Liver (tissue), 8 donors: ENCODE measurements at regions not wholly inside any gene's neighbourhood (a gene's known extent, or its start where the extent isn't known, plus 50 kb on each side); places are given as distances from the start of the nearest gene placed in this dataset.

Source experiments
- DNase-seq: peaks from one replicate; pipeline ENCODE4 v3.0.0-alpha.2; 2017; ENCODE audit warnings: low spot score
- H3K27ac ChIP-seq, 2 donors: one replicate each; pipeline ENCODE4 v1.7.0; 2013; ENCODE audit warnings: inconsistent platforms in 2 of 2, low read length in 2 of 2, control low read depth in 1 of 2, low read depth in 1 of 2, mild to moderate bottlenecking in 1 of 2
- H3K27me3 ChIP-seq, 4 donors: one replicate each; pipeline versions ENCODE4 v1.6.1 to v1.7.0; 2013; ENCODE audit warnings: low read length in 3 of 4, inconsistent platforms in 1 of 4, mild to moderate bottlenecking in 1 of 4, moderate library complexity in 1 of 4; ENCODE audit not compliant: control insufficient read depth in 4 of 4, insufficient read depth in 4 of 4
- H3K36me3 ChIP-seq, 4 donors: one replicate each; pipeline versions ENCODE4 v1.6.1 to v1.7.0; 2013; ENCODE audit warnings: low read length in 3 of 4, mild to moderate bottlenecking in 3 of 4, low read depth in 1 of 4, moderate library complexity in 1 of 4; ENCODE audit not compliant: control insufficient read depth in 4 of 4, insufficient read depth in 3 of 4
- H3K4me1 ChIP-seq, 4 donors: one replicate each; pipeline versions ENCODE4 v1.6.1 to v1.7.0; 2013; ENCODE audit warnings: low read length in 3 of 4, mild to moderate bottlenecking in 3 of 4, moderate library complexity in 1 of 4; ENCODE audit not compliant: control insufficient read depth in 4 of 4, insufficient read depth in 4 of 4
- H3K4me3 ChIP-seq, 3 donors: one replicate each; pipeline versions ENCODE4 v1.6.1 to v1.7.0; 2013; ENCODE audit warnings: low read length in 3 of 3, control low read depth in 1 of 3, low read depth in 1 of 3, mild to moderate bottlenecking in 1 of 3
- H3K9ac ChIP-seq, 2 donors: one replicate each; pipeline ENCODE4 v1.7.0; 2013; ENCODE audit warnings: low read length in 2 of 2, mild to moderate bottlenecking in 2 of 2, moderate library complexity in 2 of 2, control low read depth in 1 of 2, low read depth in 1 of 2
- H3K9me3 ChIP-seq, 4 donors: one replicate each; pipeline versions ENCODE4 v1.6.1 to v1.7.0; 2013; ENCODE audit warnings: low read length in 3 of 4; ENCODE audit not compliant: control insufficient read depth in 4 of 4
- CTCF ChIP-seq: fragments of 150-350 bp; IDR thresholded peaks from 2 replicates; pipeline ENCODE4 v1.5.1; 2017; ENCODE audit warnings: improper control_type of control experiment, low read depth, low read length; ENCODE audit not compliant: missing input control
- EGR1 ChIP-seq, 2 donors: IDR thresholded peaks; 2 replicates each; pipeline ENCODE4 v1.6.1; 2016 to 2018; ENCODE audit warnings: antibody characterized with exemption in 2 of 2, low read depth in 2 of 2
- FOXA1 ChIP-seq: IDR thresholded peaks from 2 replicates; pipeline ENCODE4 v1.6.1; 2016; ENCODE audit warnings: antibody characterized with exemption
- FOXA2 ChIP-seq: IDR thresholded peaks from 2 replicates; pipeline ENCODE4 v1.6.1; 2016; ENCODE audit warnings: antibody characterized with exemption
- GABPA ChIP-seq, 2 donors: IDR thresholded peaks in 1 of 2; conservative IDR thresholded peaks in 1 of 2; 2 replicates each; pipeline ENCODE4 v1.6.1; 2016; ENCODE audit warnings: antibody characterized with exemption in 2 of 2, mild to moderate bottlenecking in 1 of 2, moderate library complexity in 1 of 2
- HNF4A ChIP-seq, 2 donors: conservative IDR thresholded peaks; 2 replicates each; pipeline ENCODE4 v1.6.1; 2016; ENCODE audit warnings: antibody characterized with exemption in 2 of 2, mild to moderate bottlenecking in 2 of 2
- HNF4G ChIP-seq: IDR thresholded peaks from 2 replicates; pipeline ENCODE4 v1.6.1; 2016; ENCODE audit warnings: antibody characterized with exemption
- JUND ChIP-seq, 2 donors: IDR thresholded peaks; 2 replicates each; pipeline ENCODE4 v1.6.1; 2016; ENCODE audit warnings: antibody characterized with exemption in 2 of 2
- NR2F2 ChIP-seq: IDR thresholded peaks from 2 replicates; pipeline ENCODE4 v1.6.1; 2016; ENCODE audit warnings: antibody characterized with exemption
- RAD21 ChIP-seq, 2 donors: IDR thresholded peaks; 2 replicates each; pipeline ENCODE4 v1.6.1; 2016; ENCODE audit warnings: antibody characterized with exemption in 2 of 2, mild to moderate bottlenecking in 2 of 2
- REST ChIP-seq: IDR thresholded peaks from 2 replicates; pipeline ENCODE4 v1.6.1; 2016; ENCODE audit warnings: antibody characterized with exemption, mild to moderate bottlenecking
- RXRA ChIP-seq, 2 donors: IDR thresholded peaks; 2 replicates each; pipeline ENCODE4 v1.6.1; 2017 to 2018; ENCODE audit warnings: antibody characterized with exemption in 2 of 2, mild to moderate bottlenecking in 1 of 2
- SP1 ChIP-seq: IDR thresholded peaks from 2 replicates; pipeline ENCODE4 v1.6.1; 2018; ENCODE audit warnings: antibody characterized with exemption, mild to moderate bottlenecking
- TAF1 ChIP-seq: conservative IDR thresholded peaks from 2 replicates; pipeline ENCODE4 v1.6.1; 2016; ENCODE audit warnings: antibody characterized with exemption, mild to moderate bottlenecking
- YY1 ChIP-seq: IDR thresholded peaks from 2 replicates; pipeline ENCODE4 v1.6.1; 2016; ENCODE audit warnings: antibody characterized with exemption, mild to moderate bottlenecking
- WGBS: extraction: QIAGEN DNeasy Blood & Tissue Kit; methylation state at CpG from one replicate; pipeline ENCODE4 v1.1.7; 2013; 5-methylcytosine and 5-hydroxymethylcytosine counted together
- TF ChIP-seq, protein P1 (sequence below): IDR thresholded peaks from 2 replicates; pipeline ENCODE4 v1.6.1; 2016; ENCODE audit warnings: antibody characterized with exemption
- TF ChIP-seq, protein P2 (sequence below): IDR thresholded peaks from 2 replicates; pipeline ENCODE4 v1.6.1; 2016; ENCODE audit warnings: antibody characterized with exemption
- TF ChIP-seq, protein P3 (sequence below): IDR thresholded peaks from 2 replicates; pipeline ENCODE4 v1.6.1; 2016; ENCODE audit warnings: antibody characterized with exemption
- donor health status: healthy.
- donor health status: healthy.
- donor health status: healthy.
- donor health status: healthy.
- donor health status: healthy.

DNA sequence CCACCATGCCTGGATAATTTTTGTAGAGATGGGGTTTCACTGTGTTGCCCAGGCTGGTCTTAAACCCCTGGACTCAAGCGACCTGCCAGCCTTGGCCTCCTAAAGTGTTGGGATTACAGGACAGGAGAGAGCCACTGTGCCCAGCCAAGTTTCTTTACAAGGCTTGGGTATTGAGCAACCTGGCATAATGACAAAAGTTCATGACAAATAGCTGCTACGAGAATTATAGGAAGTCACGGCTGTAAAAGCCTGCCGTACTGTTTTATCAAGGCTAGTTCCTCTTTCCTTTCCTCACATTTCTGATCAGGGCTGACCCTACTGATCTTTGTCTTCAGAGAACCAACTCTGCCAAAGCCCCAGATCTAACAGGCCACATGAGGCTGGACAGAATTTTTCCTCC is 490.4 kb upstream of the SPRED2 start:
- H3K36me3 ChIP-seq = no peaks in the 10 kb centered on the region
- no peaks in the 10 kb centered on the region for H3K9me3 ChIP-seq
- TF ChIP-seq EGR1 (IDR thresholded peaks at IDR 0.05; ENCODE audit: low read depth in 2 of 2) = no peak
- TF ChIP-seq NR2F2 = peak; percentile 36
- TF ChIP-seq HNF4A (conservative IDR thresholded peaks at IDR 0.05) = peak; percentile 44 to 56
- TF ChIP-seq SP1 = peak; percentile 10
- TF ChIP-seq HNF4G = no peak
- TF ChIP-seq CTCF = no peak
- TF ChIP-seq YY1 = no peak
- peak; percentile 21 for TF ChIP-seq REST
- TF ChIP-seq TAF1 = no peak
- TF ChIP-seq FOXA1 = no peak
- peak in 1 of 2 donors; percentile 37 for TF ChIP-seq JUND (IDR thresholded peaks at IDR 0.05)
- peak; percentile 63 to 72 for TF ChIP-seq RXRA (IDR thresholded peaks at IDR 0.05)
- TF ChIP-seq, protein P1, sequence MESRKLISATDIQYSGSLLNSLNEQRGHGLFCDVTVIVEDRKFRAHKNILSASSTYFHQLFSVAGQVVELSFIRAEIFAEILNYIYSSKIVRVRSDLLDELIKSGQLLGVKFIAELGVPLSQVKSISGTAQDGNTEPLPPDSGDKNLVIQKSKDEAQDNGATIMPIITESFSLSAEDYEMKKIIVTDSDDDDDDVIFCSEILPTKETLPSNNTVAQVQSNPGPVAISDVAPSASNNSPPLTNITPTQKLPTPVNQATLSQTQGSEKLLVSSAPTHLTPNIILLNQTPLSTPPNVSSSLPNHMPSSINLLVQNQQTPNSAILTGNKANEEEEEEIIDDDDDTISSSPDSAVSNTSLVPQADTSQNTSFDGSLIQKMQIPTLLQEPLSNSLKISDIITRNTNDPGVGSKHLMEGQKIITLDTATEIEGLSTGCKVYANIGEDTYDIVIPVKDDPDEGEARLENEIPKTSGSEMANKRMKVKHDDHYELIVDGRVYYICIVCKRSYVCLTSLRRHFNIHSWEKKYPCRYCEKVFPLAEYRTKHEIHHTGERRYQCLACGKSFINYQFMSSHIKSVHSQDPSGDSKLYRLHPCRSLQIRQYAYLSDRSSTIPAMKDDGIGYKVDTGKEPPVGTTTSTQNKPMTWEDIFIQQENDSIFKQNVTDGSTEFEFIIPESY = peak; percentile 30
- TF ChIP-seq FOXA2 = no peak
- TF ChIP-seq, protein P2, sequence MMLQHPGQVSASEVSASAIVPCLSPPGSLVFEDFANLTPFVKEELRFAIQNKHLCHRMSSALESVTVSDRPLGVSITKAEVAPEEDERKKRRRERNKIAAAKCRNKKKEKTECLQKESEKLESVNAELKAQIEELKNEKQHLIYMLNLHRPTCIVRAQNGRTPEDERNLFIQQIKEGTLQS = no peak
- TF ChIP-seq, protein P3, sequence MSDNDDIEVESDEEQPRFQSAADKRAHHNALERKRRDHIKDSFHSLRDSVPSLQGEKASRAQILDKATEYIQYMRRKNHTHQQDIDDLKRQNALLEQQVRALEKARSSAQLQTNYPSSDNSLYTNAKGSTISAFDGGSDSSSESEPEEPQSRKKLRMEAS = peak; percentile 49
- TF ChIP-seq RAD21 (IDR thresholded peaks at IDR 0.05) = peak; percentile 19 to 26
- TF ChIP-seq GABPA (IDR thresholded peaks at IDR 0.05 in 1 of 2, conservative IDR thresholded peaks at IDR 0.05 in 1 of 2) = peak in 1 of 2 donors; percentile 11
- H3K9ac ChIP-seq = no peak overlapping the region
- 7% methylated on average over 4 of the region's 4 CpGs for WGBS
- no peak for DNase-seq
- H3K27me3 ChIP-seq = no peaks in the 10 kb centered on the region
- H3K4me3 ChIP-seq = no peak overlapping the region
- peaks cover 0 to 18% (median 9%) of the 10 kb centered on the region in 4 donors for H3K4me1 ChIP-seq
- H3K27ac ChIP-seq = no peak overlapping the region
